IgD-negative memory B cell (primary cell): ENCODE measurements at regions not wholly inside any gene's neighbourhood (a gene's known extent, or its start where the extent isn't known, plus 50 kb on each side); places are given as distances from the start of the nearest gene placed in this dataset.
A peak's percentile ranks its signal among the peaks of the same experiment; 100 is the strongest.

Experiments used
- H3K27ac Mint-ChIP-seq, 3 donors: one replicate each; pipeline ENCODE4 v1.8.0; 2020 to 2022; ENCODE audit warnings: mild to moderate bottlenecking in 3 of 3, mixed read lengths in 3 of 3, moderate library complexity in 1 of 3
- H3K27me3 Mint-ChIP-seq: one replicate; pipeline ENCODE4 v1.8.0; 2021; ENCODE audit warnings: mixed read lengths
- H3K36me3 Mint-ChIP-seq: one replicate; pipeline ENCODE4 v1.8.0; 2020; ENCODE audit warnings: mild to moderate bottlenecking, mixed read lengths
- H3K4me1 Mint-ChIP-seq, 3 donors: one replicate each; pipeline ENCODE4 v1.8.0; 2020 to 2022; ENCODE audit warnings: mixed read lengths in 3 of 3, mild to moderate bottlenecking in 1 of 3
- H3K4me3 Mint-ChIP-seq, 4 donors: one replicate each; pipeline ENCODE4 v1.8.0; 2020 to 2022; ENCODE audit warnings: mild to moderate bottlenecking in 4 of 4, mixed read lengths in 4 of 4, moderate library complexity in 3 of 4
- H3K9me3 Mint-ChIP-seq, 3 donors: one replicate each; pipeline ENCODE4 v1.8.0; 2020 to 2021; ENCODE audit warnings: mixed read lengths in 3 of 3, mild to moderate bottlenecking in 1 of 3

GRCh38 chr14:22464422-22465142 lies 124.4 kb downstream of the DAD1 start:
- Mint-ChIP-seq H3K4me3 (peak overlapping the region in 3 of 4 donors; percentile 42 to 83 (median 61)), H3K27me3 (no peaks in the 10 kb centered on the region), H3K36me3 (no peaks in the 10 kb centered on the region), H3K27ac (peak overlapping the region; percentile 7 to 49 (median 29)), H3K4me1 (peaks cover 29 to 33% (median 30%) of the 10 kb centered on the region in 3 donors), H3K9me3 (no peaks in the 10 kb centered on the region)

GRCh38 chr14:22463763-22464173 lies 125.3 kb downstream of the DAD1 start:
- Mint-ChIP-seq H3K27me3 (no peaks in the 10 kb centered on the region), H3K4me3 (peak overlapping the region in 1 of 4 donors; percentile 83), H3K9me3 (no peaks in the 10 kb centered on the region), H3K36me3 (no peaks in the 10 kb centered on the region), H3K27ac (no peak overlapping the region), H3K4me1 (peaks cover 26 to 28% (median 27%) of the 10 kb centered on the region in 3 donors)

- H3K27me3 Mint-ChIP-seq, result peaks cover 2% of the 10 kb centered on the region
- no peak overlapping the region for H3K4me3 Mint-ChIP-seq
Measured at GRCh38 chr14:22462923-22463322, 126.1 kb downstream of the DAD1 start.

GRCh38 chr14:22460461-22461195 lies 128.4 kb downstream of the DAD1 start:
- H3K27me3 Mint-ChIP-seq, result peaks cover 9% of the 10 kb centered on the region
- peak overlapping the region in 1 of 3 donors; percentile 33 for H3K27ac Mint-ChIP-seq
- H3K4me1 Mint-ChIP-seq, result peaks cover 18 to 21% (median 20%) of the 10 kb centered on the region in 3 donors
- no peak overlapping the region for H3K4me3 Mint-ChIP-seq
- H3K36me3 Mint-ChIP-seq, result no peaks in the 10 kb centered on the region
- H3K9me3 Mint-ChIP-seq, result no peaks in the 10 kb centered on the region

More at GRCh38 chr14:22462923-22463322, 126.1 kb downstream of the DAD1 start:
- H3K36me3 Mint-ChIP-seq, result no peaks in the 10 kb centered on the region
- peak overlapping the region in 2 of 3 donors; percentile 3 to 71 for H3K27ac Mint-ChIP-seq
- H3K9me3 Mint-ChIP-seq, result no peaks in the 10 kb centered on the region
- peaks cover 26 to 28% (median 27%) of the 10 kb centered on the region in 3 donors for H3K4me1 Mint-ChIP-seq

GRCh38 chr14:22458737-22459136 lies 130.3 kb downstream of the DAD1 start:
- Mint-ChIP-seq H3K27me3 (peaks cover 13% of the 10 kb centered on the region), H3K9me3 (no peaks in the 10 kb centered on the region), H3K27ac (no peak overlapping the region), H3K36me3 (peaks cover 1% of the 10 kb centered on the region), H3K4me1 (peaks cover 1 to 5% (median 4%) of the 10 kb centered on the region in 3 donors), H3K4me3 (no peak overlapping the region)

- Mint-ChIP-seq H3K27me3 (peaks cover 19% of the 10 kb centered on the region), H3K4me1 (peaks cover 0 to 5% (median 0%) of the 10 kb centered on the region in 3 donors), H3K27ac (peak overlapping the region in 1 of 3 donors; percentile 82), H3K36me3 (peaks cover 3% of the 10 kb centered on the region), H3K4me3 (peak overlapping the region in 1 of 4 donors; percentile 65), H3K9me3 (no peaks in the 10 kb centered on the region)
Measured at GRCh38 chr14:22456998-22457594, 131.9 kb downstream of the DAD1 start.

- Mint-ChIP-seq H3K9me3 (no peaks in the 10 kb centered on the region), H3K36me3 (peaks cover 4% of the 10 kb centered on the region), H3K4me1 (peaks cover 0 to 5% (median 0%) of the 10 kb centered on the region in 3 donors), H3K4me3 (peak overlapping the region in 1 of 4 donors; percentile 65), H3K27ac (peak overlapping the region in 1 of 3 donors; percentile 82), H3K27me3 (peaks cover 19% of the 10 kb centered on the region)
Measured at GRCh38 chr14:22456421-22456820, 132.6 kb downstream of the DAD1 start.

GRCh38 chr14:22452330-22452729 lies 136.7 kb downstream of the DAD1 start:
- peaks cover 4% of the 10 kb centered on the region for H3K36me3 Mint-ChIP-seq
- H3K4me3 Mint-ChIP-seq, result peak overlapping the region in 1 of 4 donors; percentile 72
- H3K9me3 Mint-ChIP-seq, result no peaks in the 10 kb centered on the region
- no peak overlapping the region for H3K27ac Mint-ChIP-seq
- H3K4me1 Mint-ChIP-seq, result peaks cover 10 to 21% (median 12%) of the 10 kb centered on the region in 3 donors
- peaks cover 22% of the 10 kb centered on the region for H3K27me3 Mint-ChIP-seq

GRCh38 chr14:22450266-22450665 lies 138.8 kb downstream of the DAD1 start:
- Mint-ChIP-seq H3K9me3 (no peaks in the 10 kb centered on the region), H3K27me3 (peaks cover 23% of the 10 kb centered on the region), H3K27ac (no peak overlapping the region), H3K4me1 (peaks cover 10 to 21% (median 12%) of the 10 kb centered on the region in 3 donors), H3K4me3 (peak overlapping the region in 1 of 4 donors; percentile 58), H3K36me3 (peaks cover 4% of the 10 kb centered on the region)

- Mint-ChIP-seq H3K36me3 (peaks cover 3% of the 10 kb centered on the region), H3K4me1 (peaks cover 10 to 21% (median 12%) of the 10 kb centered on the region in 3 donors), H3K27me3 (peaks cover 23% of the 10 kb centered on the region), H3K9me3 (no peaks in the 10 kb centered on the region), H3K27ac (no peak overlapping the region), H3K4me3 (no peak overlapping the region)
Measured at GRCh38 chr14:22449600-22449905, 139.5 kb downstream of the DAD1 start.

GRCh38 chr14:22448905-22449599 lies 140.0 kb downstream of the DAD1 start:
- Mint-ChIP-seq H3K27me3 (peaks cover 21% of the 10 kb centered on the region), H3K36me3 (peaks cover 3% of the 10 kb centered on the region), H3K4me1 (peaks cover 10 to 21% (median 12%) of the 10 kb centered on the region in 3 donors), H3K4me3 (peak overlapping the region in 1 of 4 donors; percentile 29), H3K9me3 (no peaks in the 10 kb centered on the region), H3K27ac (no peak overlapping the region)

GRCh38 chr14:22448035-22448904 lies 140.8 kb downstream of the DAD1 start:
- peak overlapping the region in 2 of 3 donors; percentile 36 to 39 for H3K27ac Mint-ChIP-seq
- H3K36me3 Mint-ChIP-seq, result peaks cover 3% of the 10 kb centered on the region
- H3K27me3 Mint-ChIP-seq, result peaks cover 21% of the 10 kb centered on the region
- H3K4me3 Mint-ChIP-seq, result peak overlapping the region in 1 of 4 donors; percentile 56
- H3K9me3 Mint-ChIP-seq, result no peaks in the 10 kb centered on the region
- peaks cover 10 to 21% (median 12%) of the 10 kb centered on the region in 3 donors for H3K4me1 Mint-ChIP-seq

GRCh38 chr14:22438742-22439141 lies 150.3 kb downstream of the DAD1 start:
- H3K4me3 Mint-ChIP-seq, result no peak overlapping the region
- H3K36me3 Mint-ChIP-seq, result no peaks in the 10 kb centered on the region
- peaks cover 10% of the 10 kb centered on the region for H3K27me3 Mint-ChIP-seq
- H3K4me1 Mint-ChIP-seq, result peaks cover 0 to 4% (median 2%) of the 10 kb centered on the region in 3 donors
- no peaks in the 10 kb centered on the region for H3K9me3 Mint-ChIP-seq
- H3K27ac Mint-ChIP-seq, result no peak overlapping the region
